H1 (cell line): ENCODE measurements at regions not wholly inside any gene's neighbourhood (a gene's known extent, or its start where the extent isn't known, plus 50 kb on each side); places are given as distances from the start of the nearest gene placed in this dataset.

Source experiments
- CTCF ChIA-PET: fragments of 300-600 bp; sonication (Branson Sonifier 250); formaldehyde crosslinking; loops from one replicate; lab custom pipeline; 2021; ENCODE audit not compliant: partially characterized antibody; lab: Charles Lee
- POLR2A ChIA-PET: fragments of 300-600 bp; sonication (Branson Sonifier 250); formaldehyde crosslinking; loops from one replicate; lab custom pipeline; 2021; ENCODE audit warnings: inconsistent platforms; ENCODE audit not compliant: partially characterized antibody; lab: Charles Lee
- DNase-seq, 2 experiments: peaks; one replicate each; pipeline versions ENCODE4 v3.0.0 to v3.0.0-alpha.2; 2010 to 2022; ENCODE audit warnings: low spot score in 2 of 2, low read depth in 1 of 2, mixed read lengths in 1 of 2
- FAIRE-seq: peaks from 2 replicates; lab custom pipeline; 2011; peaks lifted over from hg19 to GRCh38; lab: Jason Lieb, UNC
- H2AFZ ChIP-seq: 2 replicates; pipeline ENCODE4 v1.8.1; 2012; ENCODE audit warnings: low read length, inconsistent platforms
- H2AK5ac ChIP-seq: 2 replicates; pipeline ENCODE4 v1.6.1; 2013; ENCODE audit warnings: low read depth, low read length
- H2BK120ac ChIP-seq: replicated peaks from 2 replicates; pipeline ENCODE3; 2013; ENCODE audit warnings: low read depth, low read length, inconsistent platforms
- H2BK12ac ChIP-seq: 2 replicates; pipeline ENCODE4 v1.6.1; 2013; ENCODE audit warnings: low read depth, low read length
- H2BK15ac ChIP-seq: 2 replicates; pipeline ENCODE4 v1.6.1; 2013; ENCODE audit warnings: low read length
- H2BK20ac ChIP-seq: 2 replicates; pipeline ENCODE4 v1.6.1; 2013; ENCODE audit warnings: low read length
- H2BK5ac ChIP-seq: 2 replicates; pipeline ENCODE4 v1.6.1; 2013; ENCODE audit warnings: low read depth, low read length
- H3K14ac ChIP-seq: 2 replicates; pipeline ENCODE4 v1.6.1; 2013; ENCODE audit warnings: inconsistent platforms; ENCODE audit not compliant: insufficient read length
- H3K18ac ChIP-seq: 2 replicates; pipeline ENCODE4 v1.6.1; 2013; ENCODE audit warnings: low read length; ENCODE audit errors: extremely low read depth
- H3K23ac ChIP-seq: 2 replicates; pipeline ENCODE4 v1.6.1; 2013; ENCODE audit warnings: inconsistent platforms; ENCODE audit not compliant: insufficient read length
- H3K23me2 ChIP-seq: 2 replicates; pipeline ENCODE4 v1.6.1; 2013; ENCODE audit warnings: low read depth, low read length
- H3K27ac ChIP-seq: 2 replicates; pipeline ENCODE4 v1.6.1; 2011; ENCODE audit warnings: low read depth, low read length, inconsistent platforms
- H3K27me3 ChIP-seq, 4 experiments: replicated peaks in 1 of 4; 1 replicate in 1 of 4; 2 replicates in 3 of 4; pipeline versions ENCODE4 v1.6.1 to v1.8.1; 2011 to 2013; ENCODE audit warnings: low read length in 3 of 4, mild to moderate bottlenecking in 3 of 4, inconsistent platforms in 2 of 4, mixed read lengths in 2 of 4, moderate library complexity in 1 of 4; ENCODE audit not compliant: control insufficient read depth in 3 of 4, insufficient read depth in 3 of 4; ENCODE audit errors: extremely low read depth in 1 of 4
- H3K36me3 ChIP-seq, 4 experiments: 2 replicates each; pipeline versions ENCODE4 v1.6.1 to v1.8.1; 2011 to 2013; ENCODE audit warnings: mild to moderate bottlenecking in 4 of 4, low read length in 3 of 4, moderate library complexity in 2 of 4, control low read depth in 1 of 4, inconsistent platforms in 1 of 4; ENCODE audit not compliant: insufficient read depth in 4 of 4, control insufficient read depth in 2 of 4
- H3K4ac ChIP-seq: replicated peaks from 2 replicates; pipeline ENCODE3; 2013; ENCODE audit warnings: low read length, low read depth, mixed read lengths, inconsistent platforms; ENCODE audit not compliant: insufficient read length
- H3K4me1 ChIP-seq, 4 experiments: replicated peaks in 1 of 4; 1 replicate in 1 of 4; 2 replicates in 3 of 4; pipeline versions ENCODE4 v1.6.1 to v1.8.1; 2011 to 2013; ENCODE audit warnings: low read length in 3 of 4, inconsistent platforms in 2 of 4, mixed read lengths in 1 of 4; ENCODE audit not compliant: insufficient read depth in 4 of 4, control insufficient read depth in 3 of 4
- H3K4me2 ChIP-seq, 2 experiments: 2 replicates each; pipeline versions ENCODE4 v1.6.1 to v1.8.1; 2011 to 2013; ENCODE audit warnings: low read depth in 2 of 2, low read length in 2 of 2, control low read depth in 1 of 2, inconsistent platforms in 1 of 2, mild to moderate bottlenecking in 1 of 2; ENCODE audit not compliant: insufficient read depth in 1 of 2
- H3K4me3 ChIP-seq, 4 experiments: fragments of 200-600, 300-600 bp in 1 of 4; sonication (generic), shearing (Covaris generic), sonication (Bioruptor Twin) in 1 of 4; 2 replicates each; pipeline versions ENCODE4 v1.5.1 to v1.8.1; 2011 to 2016; ENCODE audit warnings: low read length in 4 of 4, low read depth in 3 of 4, control low read depth in 2 of 4, inconsistent platforms in 2 of 4, mild to moderate bottlenecking in 2 of 4, mixed read lengths in 1 of 4, moderate library complexity in 1 of 4; ENCODE audit not compliant: insufficient read depth in 2 of 4; ENCODE audit errors: extremely low read depth in 1 of 4
- H3K56ac ChIP-seq: replicated peaks from 2 replicates; pipeline ENCODE3; 2013; ENCODE audit warnings: low read depth, mild to moderate bottlenecking, mixed read lengths, low read length, inconsistent platforms; ENCODE audit not compliant: insufficient read length
- H3K79me1 ChIP-seq: 2 replicates; pipeline ENCODE4 v1.6.1; 2013; ENCODE audit warnings: low read depth, low read length, control low read depth
- H3K79me2 ChIP-seq, 2 experiments: 2 replicates each; pipeline versions ENCODE4 v1.6.1 to v1.8.1; 2012 to 2013; ENCODE audit warnings: low read length in 2 of 2, mild to moderate bottlenecking in 2 of 2, inconsistent platforms in 1 of 2; ENCODE audit not compliant: insufficient read depth in 2 of 2, control insufficient read depth in 1 of 2
- H3K9ac ChIP-seq, 4 experiments: replicated peaks in 1 of 4; 1 replicate in 1 of 4; 2 replicates in 3 of 4; pipeline versions ENCODE4 v1.6.1 to v1.8.1; 2011 to 2013; ENCODE audit warnings: low read depth in 3 of 4, low read length in 3 of 4, control low read depth in 2 of 4, mild to moderate bottlenecking in 2 of 4, moderate library complexity in 2 of 4, inconsistent platforms in 1 of 4; ENCODE audit errors: extremely low read depth in 1 of 4
- H3K9me3 ChIP-seq, 2 experiments: 2 replicates each; pipeline versions ENCODE4 v1.6.1 to v1.8.1; 2012 to 2013; ENCODE audit warnings: mild to moderate bottlenecking in 2 of 2, moderate library complexity in 2 of 2, control low read depth in 1 of 2, inconsistent platforms in 1 of 2, low read depth in 1 of 2, low read length in 1 of 2, mixed read lengths in 1 of 2; ENCODE audit not compliant: insufficient read depth in 2 of 2
- H4K20me1 ChIP-seq, 2 experiments: replicated peaks in 1 of 2; 2 replicates each; pipeline versions ENCODE3 to v1.8.1; 2011 to 2013; ENCODE audit warnings: inconsistent platforms in 2 of 2, low read length in 2 of 2, mild to moderate bottlenecking in 1 of 2; ENCODE audit not compliant: insufficient read depth in 2 of 2, control insufficient read depth in 1 of 2
- H4K5ac ChIP-seq: 2 replicates; pipeline ENCODE4 v1.6.1; 2013; ENCODE audit warnings: low read length, low read depth, mixed read lengths, inconsistent platforms; ENCODE audit not compliant: insufficient read length
- H4K8ac ChIP-seq: 2 replicates; pipeline ENCODE4 v1.8.0; 2013; ENCODE audit warnings: mild to moderate bottlenecking, moderate library complexity, low read length, inconsistent platforms; ENCODE audit not compliant: insufficient read depth; ENCODE audit errors: extremely low read depth
- H4K91ac ChIP-seq: replicated peaks from 2 replicates; pipeline ENCODE3; 2013; ENCODE audit warnings: low read length, mixed read lengths, inconsistent platforms; ENCODE audit not compliant: insufficient read length
- BCL11A ChIP-seq, 2 experiments: IDR thresholded peaks; one replicate each; pipeline ENCODE4 v1.6.1; 2011; ENCODE audit warnings: low read depth in 2 of 2, low read length in 2 of 2, mild to moderate bottlenecking in 2 of 2
- CEBPB ChIP-seq: IDR thresholded peaks from 2 replicates; pipeline ENCODE4 v1.6.1; 2012; ENCODE audit warnings: low read depth, low read length
- CHD2 ChIP-seq: IDR thresholded peaks from 2 replicates; pipeline ENCODE4 v1.6.1; 2012; ENCODE audit warnings: low read length, improper control_type of control experiment
- EP300 ChIP-seq, 2 experiments: IDR thresholded peaks; 1 replicate in 1 of 2; 2 replicates in 1 of 2; pipeline ENCODE4 v1.6.1; 2011 to 2012; ENCODE audit warnings: low read depth in 2 of 2, low read length in 2 of 2, mild to moderate bottlenecking in 2 of 2, borderline replicate concordance in 1 of 2, inconsistent platforms in 1 of 2, moderate library complexity in 1 of 2
- HDAC6 ChIP-seq: IDR thresholded peaks from one replicate; pipeline ENCODE4 v1.7.1; 2012; ENCODE audit warnings: low read depth, mild to moderate bottlenecking, inconsistent platforms, low read length, moderate library complexity
- RXRA ChIP-seq: IDR thresholded peaks from 2 replicates; pipeline ENCODE4 v1.6.1; 2011; ENCODE audit warnings: low read depth, mild to moderate bottlenecking, low read length, moderate library complexity; ENCODE audit not compliant: insufficient read depth
- SP1 ChIP-seq: IDR thresholded peaks from 2 replicates; pipeline ENCODE4 v1.6.1; 2011; ENCODE audit warnings: low read depth, low read length
- SP4 ChIP-seq: IDR thresholded peaks from 2 replicates; pipeline ENCODE4 v1.6.1; 2012; ENCODE audit warnings: low read length, inconsistent platforms
- YY1 ChIP-seq: IDR thresholded peaks from 2 replicates; pipeline ENCODE4 v1.6.1; 2011; ENCODE audit warnings: low read depth, mild to moderate bottlenecking, low read length
- WGBS, 2 experiments: shearing (Covaris generic) in 1 of 2; methylation state at CpG; one replicate each; pipeline versions ENCODE4 v1.1.6 to v1.1.7; 2013 to 2015; ENCODE audit warnings: low lambda C conversion rate in 2 of 2, mixed read lengths in 2 of 2, inconsistent platforms in 1 of 2, low coverage in 1 of 2, missing lambda C conversion rate in 1 of 2; ENCODE audit not compliant: insufficient replicate concordance in 2 of 2, insufficient coverage in 1 of 2, insufficient read length in 1 of 2; ENCODE audit errors: extremely low coverage in 1 of 2, missing lambda C conversion rate in 1 of 2; 5-methylcytosine and 5-hydroxymethylcytosine counted together
- TF ChIP-seq, protein P1 (sequence below): IDR thresholded peaks from 2 replicates; pipeline ENCODE4 v1.6.1; 2011; ENCODE audit warnings: low read depth, mild to moderate bottlenecking, low read length; ENCODE audit not compliant: insufficient read depth

DNA sequence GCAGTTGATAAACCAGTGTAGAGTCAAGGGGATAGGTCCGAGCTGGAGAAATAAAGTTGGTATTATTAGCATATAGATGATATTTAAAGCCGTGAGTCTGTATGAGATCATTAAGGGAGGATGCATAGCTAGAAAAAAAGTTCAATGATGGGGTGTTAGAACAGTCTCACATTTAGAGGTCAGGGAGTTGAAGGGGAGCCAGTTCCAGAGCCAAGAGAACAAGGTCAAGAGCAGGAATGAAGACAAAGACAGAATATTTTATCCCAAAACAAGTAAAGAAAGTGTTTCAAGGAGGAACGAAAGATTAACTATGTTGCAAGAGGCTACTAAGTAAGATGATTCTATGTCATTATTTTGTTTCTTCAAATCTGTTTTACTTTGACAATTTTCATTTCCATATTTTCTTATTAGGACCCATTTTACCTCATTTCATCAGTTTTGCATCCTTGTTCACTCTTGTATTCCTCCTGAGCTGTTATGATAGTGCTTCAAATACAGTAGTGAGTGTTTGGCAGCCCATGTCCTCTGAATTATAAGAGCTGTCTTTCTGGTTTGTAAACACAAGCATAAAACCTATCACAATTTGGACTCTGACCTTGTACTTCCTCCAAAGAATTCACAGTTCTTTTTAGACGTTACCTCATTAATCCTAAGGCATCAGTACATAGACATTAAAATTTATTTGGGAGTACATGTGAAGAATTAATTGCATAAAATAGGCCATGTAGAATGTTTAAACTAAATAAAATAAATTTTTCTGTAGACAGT lies 695.7 kb upstream of the NECTIN3 start:
- H3K36me3 ChIP-seq: no peaks in the 10 kb centered on the region
- POLR2A ChIA-PET: no interaction called here
- H3K18ac ChIP-seq: no peak overlapping the region
- H2BK15ac ChIP-seq: no peak overlapping the region
- no peaks in the 10 kb centered on the region for H3K79me2 ChIP-seq
- no peak overlapping the region for H3K23ac ChIP-seq
- 93% methylated on average over 4 of the region's 4 CpGs; no CpG with 5 or more reads in 1 of the 2 experiments for WGBS, 2 experiments
- no peak overlapping the region for H2BK20ac ChIP-seq
- H3K9me3 ChIP-seq: no peaks in the 10 kb centered on the region
- DNase-seq (no peak), FAIRE-seq (no peak)
- H4K5ac ChIP-seq: no peak overlapping the region
- CTCF ChIA-PET: no interaction called here
- H2AK5ac ChIP-seq: no peak overlapping the region
- no peaks in the 10 kb centered on the region for H3K27me3 ChIP-seq
- no peak overlapping the region for H3K56ac ChIP-seq
- no peak overlapping the region for H2AFZ ChIP-seq
- no peak overlapping the region for H3K4ac ChIP-seq
- H2BK120ac ChIP-seq: no peak overlapping the region
- no peak overlapping the region for H3K9ac ChIP-seq
- H2BK5ac ChIP-seq: no peak overlapping the region
- no peak overlapping the region for H3K14ac ChIP-seq
- H3K27ac ChIP-seq: no peak overlapping the region
- no peak overlapping the region for H4K91ac ChIP-seq
- H2BK12ac ChIP-seq: no peak overlapping the region
- no peak overlapping the region for H4K8ac ChIP-seq
- no peak overlapping the region for H3K4me3 ChIP-seq
- no peaks in the 10 kb centered on the region for H3K4me1 ChIP-seq
- no peaks in the 10 kb centered on the region for H4K20me1 ChIP-seq
- H3K4me2 ChIP-seq: no peak overlapping the region
- no peaks in the 10 kb centered on the region for H3K23me2 ChIP-seq
- no peaks in the 10 kb centered on the region for H3K79me1 ChIP-seq
- TF ChIP-seq HDAC6: no peak
- TF ChIP-seq YY1: no peak
- TF ChIP-seq BCL11A (IDR thresholded peaks at IDR 0.05; ENCODE audit: low read depth in 2 of 2, low read length in 2 of 2): no peak
- no peak for TF ChIP-seq CHD2
- no peak for TF ChIP-seq CEBPB
- TF ChIP-seq EP300 (IDR thresholded peaks at IDR 0.05; ENCODE audit: borderline replicate concordance in 1 of 2, low read depth in 2 of 2, low read length in 2 of 2): no peak
- no peak for TF ChIP-seq SP4
- TF ChIP-seq, protein P1, sequence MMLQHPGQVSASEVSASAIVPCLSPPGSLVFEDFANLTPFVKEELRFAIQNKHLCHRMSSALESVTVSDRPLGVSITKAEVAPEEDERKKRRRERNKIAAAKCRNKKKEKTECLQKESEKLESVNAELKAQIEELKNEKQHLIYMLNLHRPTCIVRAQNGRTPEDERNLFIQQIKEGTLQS: no peak
- TF ChIP-seq SP1: no peak
- TF ChIP-seq RXRA: no peak
